ENCODE measurements at regions not wholly inside any gene's neighbourhood (a gene's known extent, or its start where the extent isn't known, plus 50 kb on each side); places are given as distances from the start of the nearest gene placed in this dataset.

DNA sequence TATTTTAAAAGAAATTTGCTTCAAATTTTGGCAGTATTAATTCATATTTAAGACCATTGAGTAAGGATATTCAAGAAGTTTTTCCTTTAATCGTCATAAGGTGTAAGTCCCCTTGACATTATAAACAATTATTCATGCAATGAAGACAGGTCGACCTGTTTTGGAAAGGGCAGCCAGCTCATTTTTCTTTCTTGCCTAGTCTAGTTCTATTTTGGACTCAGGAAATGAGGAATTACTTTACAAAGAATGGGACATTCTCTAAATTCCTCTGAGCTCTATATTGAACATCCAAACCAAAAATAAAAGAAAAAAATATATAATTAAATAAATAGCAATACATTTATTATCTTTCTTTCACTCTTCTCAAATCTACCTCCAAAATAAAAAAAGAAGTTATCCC is 595.6 kb upstream of the KIF2B start (continued):
- no peak for TF ChIP-seq ZNF280D (tag by site-specific recombination; IDR thresholded peaks at IDR 0.05)
- no peak for TF ChIP-seq ZNF112 (tag by site-specific recombination; IDR thresholded peaks at IDR 0.05)
- TF ChIP-seq ZNF560 (tag by site-specific recombination; IDR thresholded peaks at IDR 0.05; ENCODE audit: borderline replicate concordance): no peak
- TF ChIP-seq ZIC2 (tag by site-specific recombination; IDR thresholded peaks at IDR 0.05): no peak
- TF ChIP-seq MEIS1 (CRISPR knock-in tag; IDR thresholded peaks at IDR 0.05; ENCODE audit: borderline replicate concordance): no peak
- TF ChIP-seq, protein P1, sequence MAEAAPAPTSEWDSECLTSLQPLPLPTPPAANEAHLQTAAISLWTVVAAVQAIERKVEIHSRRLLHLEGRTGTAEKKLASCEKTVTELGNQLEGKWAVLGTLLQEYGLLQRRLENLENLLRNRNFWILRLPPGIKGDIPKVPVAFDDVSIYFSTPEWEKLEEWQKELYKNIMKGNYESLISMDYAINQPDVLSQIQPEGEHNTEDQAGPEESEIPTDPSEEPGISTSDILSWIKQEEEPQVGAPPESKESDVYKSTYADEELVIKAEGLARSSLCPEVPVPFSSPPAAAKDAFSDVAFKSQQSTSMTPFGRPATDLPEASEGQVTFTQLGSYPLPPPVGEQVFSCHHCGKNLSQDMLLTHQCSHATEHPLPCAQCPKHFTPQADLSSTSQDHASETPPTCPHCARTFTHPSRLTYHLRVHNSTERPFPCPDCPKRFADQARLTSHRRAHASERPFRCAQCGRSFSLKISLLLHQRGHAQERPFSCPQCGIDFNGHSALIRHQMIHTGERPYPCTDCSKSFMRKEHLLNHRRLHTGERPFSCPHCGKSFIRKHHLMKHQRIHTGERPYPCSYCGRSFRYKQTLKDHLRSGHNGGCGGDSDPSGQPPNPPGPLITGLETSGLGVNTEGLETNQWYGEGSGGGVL (tag by site-specific recombination; IDR thresholded peaks at IDR 0.05): no peak
- TF ChIP-seq PRDM4 (tag by site-specific recombination; IDR thresholded peaks at IDR 0.05): no peak
- TF ChIP-seq ZNF660 (tag by site-specific recombination; IDR thresholded peaks at IDR 0.05): no peak
- no peak for TF ChIP-seq ZSCAN30 (tag by site-specific recombination; IDR thresholded peaks at IDR 0.05)
- TF ChIP-seq, protein P2, sequence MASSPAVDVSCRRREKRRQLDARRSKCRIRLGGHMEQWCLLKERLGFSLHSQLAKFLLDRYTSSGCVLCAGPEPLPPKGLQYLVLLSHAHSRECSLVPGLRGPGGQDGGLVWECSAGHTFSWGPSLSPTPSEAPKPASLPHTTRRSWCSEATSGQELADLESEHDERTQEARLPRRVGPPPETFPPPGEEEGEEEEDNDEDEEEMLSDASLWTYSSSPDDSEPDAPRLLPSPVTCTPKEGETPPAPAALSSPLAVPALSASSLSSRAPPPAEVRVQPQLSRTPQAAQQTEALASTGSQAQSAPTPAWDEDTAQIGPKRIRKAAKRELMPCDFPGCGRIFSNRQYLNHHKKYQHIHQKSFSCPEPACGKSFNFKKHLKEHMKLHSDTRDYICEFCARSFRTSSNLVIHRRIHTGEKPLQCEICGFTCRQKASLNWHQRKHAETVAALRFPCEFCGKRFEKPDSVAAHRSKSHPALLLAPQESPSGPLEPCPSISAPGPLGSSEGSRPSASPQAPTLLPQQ (tag by site-specific recombination; IDR thresholded peaks at IDR 0.05): no peak
- TF ChIP-seq ZBTB21 (tag by site-specific recombination; IDR thresholded peaks at IDR 0.05): no peak

GRCh38 chr17:53219821-53220220 is 602.9 kb upstream of the KIF2B start:
- H3K36me3 ChIP-seq (ENCODE audit: control insufficient read depth in 2 of 2, insufficient read depth in 1 of 2, low read length in 2 of 2): no peaks in the 10 kb centered on the region
- POLR2A ChIA-PET: no interaction called here
- H3K4me3 ChIP-seq (ENCODE audit: low read depth, low read length): no peak overlapping the region
- no peak overlapping the region for H3K27ac ChIP-seq (ENCODE audit: extremely low read depth, low read depth, low read length)
- TF ChIP-seq SCRT2 (tag by site-specific recombination; IDR thresholded peaks at IDR 0.05) (no peak), ZNF341 (tag by site-specific recombination; IDR thresholded peaks at IDR 0.05; ENCODE audit: low read depth) (no peak), ZNF664 (tag by site-specific recombination; IDR thresholded peaks at IDR 0.05) (no peak), ZNF660 (tag by site-specific recombination; IDR thresholded peaks at IDR 0.05) (no peak), KLF9 (tag by site-specific recombination; IDR thresholded peaks at IDR 0.05; ENCODE audit: low read depth) (no peak), MZF1 (tag by site-specific recombination; IDR thresholded peaks at IDR 0.05; ENCODE audit: borderline replicate concordance) (no peak)
- TF ChIP-seq, protein P3, sequence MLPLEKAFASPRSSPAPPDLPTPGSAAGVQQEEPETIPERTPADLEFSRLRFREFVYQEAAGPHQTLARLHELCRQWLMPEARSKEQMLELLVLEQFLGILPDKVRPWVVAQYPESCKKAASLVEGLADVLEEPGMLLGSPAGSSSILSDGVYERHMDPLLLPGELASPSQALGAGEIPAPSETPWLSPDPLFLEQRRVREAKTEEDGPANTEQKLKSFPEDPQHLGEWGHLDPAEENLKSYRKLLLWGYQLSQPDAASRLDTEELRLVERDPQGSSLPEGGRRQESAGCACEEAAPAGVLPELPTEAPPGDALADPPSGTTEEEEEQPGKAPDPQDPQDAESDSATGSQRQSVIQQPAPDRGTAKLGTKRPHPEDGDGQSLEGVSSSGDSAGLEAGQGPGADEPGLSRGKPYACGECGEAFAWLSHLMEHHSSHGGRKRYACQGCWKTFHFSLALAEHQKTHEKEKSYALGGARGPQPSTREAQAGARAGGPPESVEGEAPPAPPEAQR (tag by site-specific recombination; IDR thresholded peaks at IDR 0.05): no peak
- CTCF ChIA-PET: no interaction called here
- H3K4me1 ChIP-seq (ENCODE audit: control insufficient read depth, insufficient read depth, low read length): no peaks in the 10 kb centered on the region
- H3K9me3 ChIP-seq (ENCODE audit: control insufficient read depth, insufficient read depth, low read depth, low read length): no peaks in the 10 kb centered on the region
